Neural progenitor cell (in vitro differentiated cells): ENCODE measurements at regions not wholly inside any gene's neighbourhood (a gene's known extent, or its start where the extent isn't known, plus 50 kb on each side); places are given as distances from the start of the nearest gene placed in this dataset.

Experiments used
- CTCF ChIP-seq: fragments of 200-600 bp; sonication (generic); IDR thresholded peaks from 2 replicates; pipeline ENCODE4 v1.5.1; 2017; ENCODE audit warnings: antibody characterized with exemption, mild to moderate bottlenecking
- EZH2 ChIP-seq: fragments of 200-600 bp; sonication (generic); IDR thresholded peaks from 2 replicates; pipeline ENCODE4 v1.6.1; 2017; ENCODE audit warnings: antibody characterized with exemption, mild to moderate bottlenecking, moderate library complexity

GRCh38 chr1:243970077-243970476 is 81.0 kb upstream of the ZBTB18 start:
- TF ChIP-seq CTCF (no peak), EZH2 (no peak)
